ENCODE measurements at regions not wholly inside any gene's neighbourhood (a gene's known extent, or its start where the extent isn't known, plus 50 kb on each side); places are given as distances from the start of the nearest gene placed in this dataset.
A peak's percentile ranks its signal among the peaks of the same experiment; 100 is the strongest.
"Not testable (repeated sequence)": the region's sequence is repeated elsewhere in the genome, so short reads cannot be mapped to it uniquely, and the experiment has no call there.

DNA sequence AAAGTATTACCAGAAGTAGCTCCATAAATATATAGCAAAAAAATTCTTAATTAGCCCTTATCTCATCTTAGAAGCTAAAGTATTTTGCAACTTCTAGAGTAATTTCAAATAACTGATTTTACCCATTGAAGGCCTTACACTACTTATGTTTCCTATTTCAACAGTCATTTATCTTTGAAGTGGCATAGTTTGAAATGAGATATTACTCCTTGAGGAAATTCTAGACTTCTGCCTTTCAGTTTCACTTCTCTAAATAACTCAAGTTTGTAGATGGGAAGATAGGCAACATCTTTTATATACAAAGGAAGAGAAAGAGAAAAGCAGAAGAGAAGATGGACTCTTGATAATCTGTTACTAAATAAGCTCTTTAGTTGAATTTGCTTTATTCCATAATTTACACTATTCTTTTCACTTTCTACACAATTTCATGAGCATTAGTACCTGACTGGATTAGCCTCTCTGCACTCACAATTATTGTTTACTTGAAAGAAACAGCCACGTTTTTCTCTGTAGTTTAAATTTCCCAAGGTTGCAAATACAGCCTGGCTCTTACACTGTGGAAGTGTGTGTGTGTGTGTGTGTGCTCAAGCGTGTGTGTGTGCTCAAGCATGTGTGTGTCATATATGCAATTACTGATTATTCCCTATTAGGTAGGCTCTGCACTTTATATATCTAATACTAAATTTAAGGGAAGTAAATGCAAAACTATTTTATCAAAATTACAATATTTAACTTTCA, 60.6 kb upstream of the EMB start:
- Mint-ChIP-seq H3K9me3 (peaks cover 14% of the 10 kb centered on the region), H3K36me3 (ENCODE audit: low read depth) (peaks cover 9% of the 10 kb centered on the region), H3K27ac (no peak overlapping the region)

DNA sequence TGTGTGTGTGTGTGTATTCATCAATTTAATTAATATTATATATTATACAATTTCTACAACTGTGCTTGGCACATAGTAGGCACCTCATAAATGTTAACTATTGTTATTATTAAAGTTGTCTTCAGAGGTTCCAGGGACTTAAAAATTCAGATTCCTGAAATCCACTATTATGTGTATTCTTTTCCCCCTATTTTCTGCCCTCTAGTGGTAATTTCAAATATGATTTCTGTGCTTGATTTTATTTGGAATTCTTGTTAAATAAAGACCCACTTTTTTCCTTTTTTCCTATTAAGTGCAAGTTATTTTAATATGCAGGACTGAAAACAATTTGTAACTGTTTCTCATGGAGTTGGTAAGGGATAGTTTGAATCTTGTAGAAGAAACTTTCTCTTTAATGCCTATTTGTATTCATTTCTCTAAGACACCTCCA, 72.0 kb upstream of the EMB start:
- H3K27me3 Mint-ChIP-seq; H3K9me3 Mint-ChIP-seq; DNase-seq; ATAC-seq; H3K4me3 Mint-ChIP-seq; H3K4me1 Mint-ChIP-seq; H3K36me3 Mint-ChIP-seq (ENCODE audit: low read depth); H3K27ac Mint-ChIP-seq: not testable (repeated sequence)

More for the DNA sequence above, 60.6 kb upstream of the EMB start:
- DNase-seq (no peak), ATAC-seq (peak; percentile 93)
- peaks cover 15% of the 10 kb centered on the region for H3K4me1 Mint-ChIP-seq
- no peaks in the 10 kb centered on the region for H3K27me3 Mint-ChIP-seq
- peak overlapping the region; percentile 38 for H3K4me3 Mint-ChIP-seq

DNA sequence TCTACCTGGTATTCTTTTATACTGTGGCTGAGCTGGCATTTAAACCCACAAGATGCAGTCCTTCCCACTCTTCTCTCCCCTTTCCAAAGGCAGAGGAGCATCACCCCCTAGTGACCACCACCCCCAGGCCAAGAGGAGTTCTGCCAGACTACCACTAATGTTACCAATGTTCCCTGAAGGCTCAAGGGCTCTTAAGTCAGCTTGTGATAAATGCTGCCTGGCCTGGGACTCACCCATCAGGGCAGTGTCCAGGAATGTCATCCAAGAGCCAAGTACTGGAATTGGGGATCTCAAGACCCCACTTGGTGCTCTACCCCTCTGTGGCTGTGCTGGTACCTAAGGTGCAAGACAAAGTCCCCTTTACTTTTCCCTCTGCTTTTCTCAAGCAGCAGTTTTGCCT, 80.0 kb upstream of the EMB start:
- H3K36me3 Mint-ChIP-seq (ENCODE audit: low read depth); H3K27me3 Mint-ChIP-seq; H3K4me1 Mint-ChIP-seq; DNase-seq; H3K9me3 Mint-ChIP-seq; ATAC-seq; H3K4me3 Mint-ChIP-seq; H3K27ac Mint-ChIP-seq: not testable (repeated sequence)

DNA sequence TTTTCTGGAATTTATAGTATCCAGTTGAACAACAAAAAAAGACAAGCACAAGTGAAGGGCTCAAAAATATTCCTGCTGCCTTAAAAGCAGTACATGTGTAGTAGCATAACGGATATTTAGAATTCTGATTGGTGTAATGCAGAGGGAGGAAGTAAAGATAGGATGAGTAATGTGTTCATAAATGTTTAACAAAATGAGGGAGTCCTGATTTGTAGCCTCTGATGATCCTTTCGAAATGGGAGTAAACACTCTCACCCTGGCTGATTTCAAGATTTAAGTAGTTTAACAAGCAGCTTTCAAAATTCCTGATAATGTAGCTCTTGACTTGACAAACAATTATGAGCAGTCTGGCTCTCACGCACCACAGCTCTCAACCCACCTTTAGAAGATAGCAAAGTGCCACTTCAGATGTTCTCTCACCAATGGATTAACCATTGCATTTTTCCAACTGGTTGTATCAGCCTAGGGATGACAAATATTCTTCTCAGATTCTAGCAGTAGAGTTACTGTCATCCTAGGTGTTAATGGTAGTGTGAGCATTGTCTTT, 86.5 kb upstream of the EMB start:
- not testable (repeated sequence) for H3K27me3 Mint-ChIP-seq; H3K36me3 Mint-ChIP-seq (ENCODE audit: low read depth); H3K4me1 Mint-ChIP-seq; ATAC-seq; H3K9me3 Mint-ChIP-seq; H3K4me3 Mint-ChIP-seq; H3K27ac Mint-ChIP-seq; DNase-seq

DNA sequence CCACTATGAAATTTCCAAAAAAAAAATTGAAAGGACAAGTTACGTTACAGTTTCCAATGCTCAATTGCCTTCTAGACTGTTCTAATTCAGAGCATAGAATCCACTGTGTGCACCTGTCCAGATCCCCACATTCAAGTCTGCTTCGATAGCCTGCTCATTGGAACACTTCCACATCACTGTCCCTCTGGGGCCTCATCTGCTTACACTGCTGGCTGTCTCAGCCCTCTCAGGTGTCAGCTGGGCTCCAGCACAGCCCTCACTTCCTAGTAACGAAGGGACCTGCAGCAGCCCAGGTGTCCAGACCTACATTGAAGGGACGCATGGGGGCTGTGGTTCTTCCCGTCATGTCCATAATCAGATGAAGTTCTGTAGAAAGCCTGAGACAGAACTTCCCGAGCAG, 94.3 kb upstream of the EMB start:
- H3K4me1 Mint-ChIP-seq = peaks cover 2% of the 10 kb centered on the region
- H3K36me3 Mint-ChIP-seq (ENCODE audit: low read depth) = peaks cover 2% of the 10 kb centered on the region
- no peak overlapping the region for H3K27ac Mint-ChIP-seq
- H3K27me3 Mint-ChIP-seq = no peaks in the 10 kb centered on the region
- H3K9me3 Mint-ChIP-seq = peaks cover 7% of the 10 kb centered on the region
- DNase-seq = no peak
- H3K4me3 Mint-ChIP-seq = no peak overlapping the region
- ATAC-seq = no peak

DNA sequence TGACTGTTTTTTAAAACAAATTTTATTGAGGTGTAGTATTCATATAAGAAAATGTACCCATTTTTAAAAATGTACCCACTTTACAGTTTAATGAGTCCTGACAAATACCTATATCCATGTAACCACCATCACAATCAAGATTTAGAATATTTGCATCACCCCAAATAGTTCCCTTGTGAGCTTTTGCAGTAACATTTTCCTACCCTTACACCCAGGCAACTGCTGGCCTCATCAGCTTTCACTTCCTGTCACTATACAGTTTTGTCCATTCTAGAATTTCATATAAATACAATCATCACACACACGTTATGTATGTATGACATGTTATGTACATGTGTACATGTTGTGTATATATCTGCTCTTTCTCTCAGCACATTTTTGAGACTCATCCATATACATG, 96.4 kb upstream of the EMB start:
- ATAC-seq = peak; percentile 54
- H3K9me3 Mint-ChIP-seq = peaks cover 11% of the 10 kb centered on the region
- H3K4me1 Mint-ChIP-seq; DNase-seq; H3K36me3 Mint-ChIP-seq (ENCODE audit: low read depth); H3K27ac Mint-ChIP-seq; H3K27me3 Mint-ChIP-seq; H3K4me3 Mint-ChIP-seq: not testable (repeated sequence)

DNA sequence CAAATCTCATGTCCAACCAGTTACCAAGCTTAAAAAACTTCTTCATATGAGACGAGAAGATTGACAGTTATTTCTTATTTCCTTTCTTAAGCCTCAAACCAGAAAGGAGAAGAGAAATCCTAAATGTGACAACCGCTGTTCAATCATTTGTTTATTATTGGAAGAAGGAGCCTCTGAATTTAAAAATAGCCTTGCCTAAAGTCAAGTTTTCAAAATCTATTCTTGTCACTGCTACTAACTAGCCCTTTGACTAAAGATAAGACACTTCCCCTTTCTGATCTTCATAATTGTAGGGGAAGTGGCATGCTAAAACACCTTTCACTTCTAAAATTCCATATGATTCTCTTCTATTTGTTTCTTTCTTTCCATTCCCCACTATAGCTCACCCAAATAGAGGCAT, 106.2 kb upstream of the EMB start:
- Mint-ChIP-seq H3K4me3 (no peak overlapping the region), H3K4me1 (peaks cover 5% of the 10 kb centered on the region), H3K9me3 (peaks cover 11% of the 10 kb centered on the region), H3K27me3 (no peaks in the 10 kb centered on the region), H3K36me3 (ENCODE audit: low read depth) (no peaks in the 10 kb centered on the region), H3K27ac (no peak overlapping the region)
- no peak for DNase-seq
- no peak for ATAC-seq

DNA sequence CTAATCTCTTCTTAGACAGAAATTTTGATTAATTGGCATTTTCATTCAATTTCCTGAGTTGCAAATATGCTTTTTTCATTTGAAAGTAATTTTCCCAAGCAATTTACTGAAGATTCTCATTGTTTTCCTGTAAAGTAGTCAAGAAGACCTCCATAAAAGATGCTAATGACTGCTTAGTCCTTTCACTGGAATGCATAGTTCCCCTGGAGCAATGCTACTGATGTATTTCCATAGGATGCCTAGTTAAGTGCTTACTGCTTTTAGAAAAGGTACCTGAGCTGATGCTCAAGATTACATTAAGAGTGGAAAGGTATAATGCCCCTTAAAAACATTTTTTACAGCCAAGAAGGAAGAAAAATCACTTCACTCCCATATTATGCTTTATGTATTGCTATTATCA, 109.2 kb upstream of the EMB start:
- DNase-seq (no peak), ATAC-seq (no peak)
- H3K27ac Mint-ChIP-seq = no peak overlapping the region
- H3K4me1 Mint-ChIP-seq = peaks cover 13% of the 10 kb centered on the region
- no peaks in the 10 kb centered on the region for H3K36me3 Mint-ChIP-seq (ENCODE audit: low read depth)
- H3K9me3 Mint-ChIP-seq = no peaks in the 10 kb centered on the region
- H3K27me3 Mint-ChIP-seq = no peaks in the 10 kb centered on the region
- H3K4me3 Mint-ChIP-seq = no peak overlapping the region

DNA sequence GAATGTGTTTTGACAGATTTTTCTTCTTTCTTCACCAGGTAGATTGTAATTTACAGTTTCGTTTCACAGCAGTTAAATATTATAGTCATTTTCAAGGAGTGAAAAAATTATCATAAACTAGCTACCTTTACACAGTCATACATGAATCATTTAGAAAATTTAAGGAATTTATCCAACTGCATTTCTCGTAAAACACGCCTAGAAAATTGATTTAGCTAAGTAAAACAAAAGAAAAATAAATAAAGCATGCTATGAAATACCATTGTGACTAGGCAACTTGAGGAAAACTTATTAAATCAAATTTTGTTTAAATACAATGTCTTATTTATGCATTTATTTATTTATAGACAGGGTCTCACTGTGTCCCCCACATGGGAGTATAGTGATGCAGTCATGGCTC, 109.9 kb upstream of the EMB start:
- Mint-ChIP-seq H3K27ac (no peak overlapping the region), H3K36me3 (ENCODE audit: low read depth) (no peaks in the 10 kb centered on the region), H3K4me1 (peaks cover 15% of the 10 kb centered on the region), H3K9me3 (no peaks in the 10 kb centered on the region), H3K27me3 (no peaks in the 10 kb centered on the region), H3K4me3 (no peak overlapping the region)
- DNase-seq (no peak), ATAC-seq (no peak)

DNA sequence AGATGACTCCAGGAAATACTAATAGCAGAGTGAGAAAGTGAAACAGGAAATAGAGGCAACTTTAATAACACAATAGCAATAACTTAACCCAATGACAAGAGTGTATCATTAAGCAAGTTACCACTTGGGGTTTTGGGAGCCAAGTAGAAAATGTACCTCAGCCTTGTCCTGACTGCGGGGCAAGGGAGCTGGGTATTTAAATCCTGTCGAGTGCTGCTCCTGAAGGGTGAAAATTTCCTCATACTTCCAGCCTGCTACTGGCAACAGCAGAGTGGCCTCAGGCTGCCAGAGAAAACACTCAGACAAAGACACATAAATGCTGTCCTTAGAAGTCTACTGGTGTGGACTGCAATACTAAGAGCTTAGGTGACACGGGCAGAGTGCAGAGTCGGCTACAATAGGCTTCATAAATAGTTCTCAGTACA, 112.5 kb upstream of the EMB start:
- DNase-seq = no peak
- Mint-ChIP-seq H3K27ac (no peak overlapping the region), H3K4me1 (peaks cover 13% of the 10 kb centered on the region), H3K27me3 (no peaks in the 10 kb centered on the region), H3K9me3 (no peaks in the 10 kb centered on the region), H3K4me3 (no peak overlapping the region), H3K36me3 (ENCODE audit: low read depth) (no peaks in the 10 kb centered on the region)
- no peak for ATAC-seq

DNA sequence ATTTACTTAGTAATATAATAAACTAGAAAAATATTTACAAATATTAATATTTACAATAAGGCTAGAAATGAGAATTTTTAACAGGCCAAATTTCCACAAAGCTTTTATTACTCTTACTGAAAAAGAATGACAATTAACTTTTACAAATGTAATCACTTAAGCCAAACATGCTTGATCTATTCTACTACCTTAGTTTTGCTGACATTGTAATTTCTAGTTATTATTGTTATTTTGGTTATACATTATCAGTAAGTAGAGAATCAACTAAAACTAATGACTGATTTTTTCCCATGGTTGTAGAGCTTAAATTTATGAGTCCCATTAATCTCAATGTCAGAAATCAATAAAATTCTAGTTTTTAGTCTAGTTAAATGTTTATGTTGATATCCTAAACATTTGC, 107.8 kb upstream of the PARP8 start:
- not testable (repeated sequence) for ATAC-seq; DNase-seq; H3K9me3 Mint-ChIP-seq; H3K27ac Mint-ChIP-seq; H3K27me3 Mint-ChIP-seq; H3K4me3 Mint-ChIP-seq; H3K36me3 Mint-ChIP-seq (ENCODE audit: low read depth)
- peaks cover 13% of the 10 kb centered on the region for H3K4me1 Mint-ChIP-seq

DNA sequence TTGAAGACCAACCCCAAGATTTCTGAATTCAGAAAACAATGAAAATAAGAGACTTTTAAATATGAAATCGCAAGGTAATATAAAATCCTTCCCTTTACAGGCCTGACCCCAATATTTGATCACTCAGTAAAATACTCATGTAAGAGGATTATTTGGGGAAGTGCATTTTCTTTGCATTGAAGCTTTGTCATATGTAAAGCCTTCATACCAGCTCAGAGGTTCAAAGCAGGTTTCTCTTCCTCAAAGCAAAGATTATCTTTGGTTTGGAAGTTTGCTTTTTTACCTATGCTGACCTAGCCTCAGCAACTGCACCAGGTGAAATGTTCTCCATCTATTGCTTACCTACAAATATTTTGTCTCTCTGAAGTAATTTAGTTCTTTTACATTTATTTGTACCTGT, 106.5 kb upstream of the PARP8 start:
- Mint-ChIP-seq H3K4me1 (peaks cover 17% of the 10 kb centered on the region), H3K36me3 (ENCODE audit: low read depth) (no peaks in the 10 kb centered on the region), H3K27ac (no peak overlapping the region), H3K4me3 (no peak overlapping the region), H3K27me3 (no peaks in the 10 kb centered on the region), H3K9me3 (no peaks in the 10 kb centered on the region)
- DNase-seq = no peak
- ATAC-seq = no peak

DNA sequence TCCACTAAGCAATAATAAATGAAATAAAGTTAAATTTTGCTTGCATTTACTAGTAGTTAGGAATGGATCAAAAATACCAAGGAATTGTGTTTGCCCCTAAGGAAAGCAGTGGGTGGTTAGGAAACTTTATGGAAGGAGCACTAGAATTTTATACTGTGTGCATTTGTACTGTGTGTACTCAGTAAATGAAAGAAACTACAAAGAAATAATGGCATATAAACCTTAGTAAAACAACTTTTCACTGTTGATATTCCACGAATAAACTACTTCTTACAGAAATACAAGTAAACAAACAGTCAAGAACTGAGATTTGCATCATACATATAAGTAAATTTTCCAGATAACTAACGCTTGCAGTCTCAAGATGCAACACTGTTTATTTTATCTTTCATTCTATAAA, 103.7 kb upstream of the PARP8 start:
- Mint-ChIP-seq H3K4me3 (no peak overlapping the region), H3K27me3 (no peaks in the 10 kb centered on the region), H3K36me3 (ENCODE audit: low read depth) (no peaks in the 10 kb centered on the region), H3K4me1 (peaks cover 20% of the 10 kb centered on the region), H3K9me3 (peaks cover 2% of the 10 kb centered on the region), H3K27ac (no peak overlapping the region)
- DNase-seq (no peak), ATAC-seq (no peak)

DNA sequence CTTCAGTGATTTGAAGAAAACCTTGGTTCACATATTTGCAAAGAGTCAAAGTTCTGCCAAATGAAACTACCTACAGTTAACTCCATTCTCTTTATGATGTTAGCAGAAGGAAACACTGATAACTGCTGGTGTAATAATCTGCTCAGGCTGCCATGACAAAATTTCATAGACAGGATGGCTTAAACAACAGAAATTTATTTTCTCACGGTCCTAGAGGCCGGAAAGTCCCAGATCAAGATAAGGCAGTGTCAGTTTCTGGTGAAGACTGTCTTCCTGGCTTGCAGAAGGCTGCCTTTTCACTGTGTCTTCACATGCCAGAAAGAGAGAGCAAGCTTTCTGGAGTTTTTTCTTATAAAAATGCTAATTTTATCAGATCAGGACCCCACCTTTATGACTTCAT, 102.4 kb upstream of the PARP8 start:
- ATAC-seq = peak; percentile 72
- Mint-ChIP-seq H3K27ac (no peak overlapping the region), H3K4me3 (no peak overlapping the region), H3K9me3 (peaks cover 9% of the 10 kb centered on the region), H3K36me3 (ENCODE audit: low read depth) (no peaks in the 10 kb centered on the region), H3K4me1 (peaks cover 20% of the 10 kb centered on the region), H3K27me3 (no peaks in the 10 kb centered on the region)
- DNase-seq = no peak

DNA sequence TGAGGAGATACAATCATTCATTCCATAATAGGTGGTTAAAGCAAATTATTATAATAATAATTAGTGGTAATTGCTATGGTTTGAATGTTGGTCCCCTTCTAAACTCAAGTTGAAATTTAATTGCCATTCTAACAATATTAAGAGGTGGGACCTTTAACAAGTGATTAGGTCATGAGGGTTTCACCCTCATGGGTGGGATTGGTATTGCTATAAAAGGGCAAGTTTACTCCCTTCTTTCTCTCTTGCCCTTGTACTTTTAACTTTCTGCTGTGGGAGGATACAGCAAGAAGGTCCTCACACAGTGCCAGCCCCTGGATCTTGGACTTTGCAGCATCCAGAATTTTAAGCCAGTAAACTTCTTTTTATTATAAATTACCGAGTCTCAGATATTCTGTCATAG, 101.9 kb upstream of the PARP8 start:
- H3K9me3 Mint-ChIP-seq = peaks cover 9% of the 10 kb centered on the region
- no peak overlapping the region for H3K4me3 Mint-ChIP-seq
- peaks cover 20% of the 10 kb centered on the region for H3K4me1 Mint-ChIP-seq
- H3K27ac Mint-ChIP-seq = no peak overlapping the region
- H3K27me3 Mint-ChIP-seq = no peaks in the 10 kb centered on the region
- no peak for DNase-seq
- ATAC-seq = no peak
- no peaks in the 10 kb centered on the region for H3K36me3 Mint-ChIP-seq (ENCODE audit: low read depth)

DNA sequence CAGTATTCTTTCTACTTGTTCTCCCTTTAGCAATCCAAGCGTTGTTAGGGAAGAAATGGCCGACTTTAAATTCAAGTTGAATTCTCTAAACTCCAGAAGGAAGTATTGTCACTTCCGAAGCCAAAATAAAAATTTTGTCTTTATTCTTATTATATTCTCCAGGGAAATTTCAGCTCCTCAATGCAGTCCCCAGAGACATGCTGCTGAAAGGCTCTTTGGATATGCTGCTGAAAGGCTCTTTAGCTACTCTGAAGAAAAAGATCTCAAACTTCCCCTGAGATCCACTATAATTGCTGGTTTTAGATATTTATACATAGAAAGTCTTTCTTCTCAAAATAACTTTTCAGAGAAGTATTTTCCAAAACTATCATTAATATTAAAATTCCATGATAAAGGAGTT, 92.3 kb upstream of the PARP8 start:
- Mint-ChIP-seq H3K36me3 (ENCODE audit: low read depth) (peaks cover 2% of the 10 kb centered on the region), H3K27ac (no peak overlapping the region), H3K4me3 (no peak overlapping the region), H3K4me1 (peaks cover 18% of the 10 kb centered on the region), H3K9me3 (peaks cover 6% of the 10 kb centered on the region), H3K27me3 (no peaks in the 10 kb centered on the region)
- DNase-seq (no peak), ATAC-seq (no peak)

Data from activated naive CD8-positive, alpha-beta T cell treated with anti-CD3 and anti-CD28 coated beads, Interleukin-2, amount 50 U/mL, for 24 hours (primary cell).